Gastrocnemius medialis (tissue), 4 donors: ENCODE measurements at regions not wholly inside any gene's neighbourhood (a gene's known extent, or its start where the extent isn't known, plus 50 kb on each side); places are given as distances from the start of the nearest gene placed in this dataset.

Source experiments
- POLR2A ChIP-seq, 2 donors: fragments of 450-650 bp; IDR thresholded peaks; one replicate each; pipeline ENCODE4 v1.6.1; 2017; ENCODE audit warnings: antibody characterized with exemption in 2 of 2, mild to moderate bottlenecking in 2 of 2, moderate library complexity in 2 of 2
- TF ChIP-seq, protein P1 (sequence below), 5 experiments: fragments of 450-650 bp in 3 of 5; fragments of 200-600 bp in 2 of 5; sonication (generic) in 2 of 5; IDR thresholded peaks in 4 of 5; conservative IDR thresholded peaks in 1 of 5; 1 replicate in 4 of 5; 2 replicates in 1 of 5; pipeline ENCODE4 v1.5.1; 2016 to 2019; ENCODE audit warnings: antibody characterized with exemption in 5 of 5, mild to moderate bottlenecking in 3 of 5, moderate library complexity in 3 of 5

DNA sequence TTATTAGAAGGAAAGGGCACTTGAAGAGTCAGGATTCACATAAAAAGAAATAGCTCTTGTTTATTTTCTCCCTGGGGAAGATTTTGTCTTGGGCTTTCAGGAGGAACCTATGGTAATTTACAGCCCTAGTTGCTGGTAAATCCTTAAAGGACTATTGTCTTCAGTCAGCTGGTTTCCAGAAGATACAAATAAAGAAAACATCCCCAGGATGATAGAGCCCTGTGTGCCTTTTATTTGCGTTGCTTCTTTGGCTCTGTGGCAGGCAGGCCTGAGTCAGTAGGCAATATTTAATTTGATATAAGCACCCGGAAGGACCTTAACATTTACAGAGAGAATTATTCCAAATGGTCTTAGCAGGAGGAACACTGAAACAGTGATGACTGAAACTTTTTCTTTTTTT, 131.0 kb upstream of the SLC34A2 start:
- TF ChIP-seq, protein P1, sequence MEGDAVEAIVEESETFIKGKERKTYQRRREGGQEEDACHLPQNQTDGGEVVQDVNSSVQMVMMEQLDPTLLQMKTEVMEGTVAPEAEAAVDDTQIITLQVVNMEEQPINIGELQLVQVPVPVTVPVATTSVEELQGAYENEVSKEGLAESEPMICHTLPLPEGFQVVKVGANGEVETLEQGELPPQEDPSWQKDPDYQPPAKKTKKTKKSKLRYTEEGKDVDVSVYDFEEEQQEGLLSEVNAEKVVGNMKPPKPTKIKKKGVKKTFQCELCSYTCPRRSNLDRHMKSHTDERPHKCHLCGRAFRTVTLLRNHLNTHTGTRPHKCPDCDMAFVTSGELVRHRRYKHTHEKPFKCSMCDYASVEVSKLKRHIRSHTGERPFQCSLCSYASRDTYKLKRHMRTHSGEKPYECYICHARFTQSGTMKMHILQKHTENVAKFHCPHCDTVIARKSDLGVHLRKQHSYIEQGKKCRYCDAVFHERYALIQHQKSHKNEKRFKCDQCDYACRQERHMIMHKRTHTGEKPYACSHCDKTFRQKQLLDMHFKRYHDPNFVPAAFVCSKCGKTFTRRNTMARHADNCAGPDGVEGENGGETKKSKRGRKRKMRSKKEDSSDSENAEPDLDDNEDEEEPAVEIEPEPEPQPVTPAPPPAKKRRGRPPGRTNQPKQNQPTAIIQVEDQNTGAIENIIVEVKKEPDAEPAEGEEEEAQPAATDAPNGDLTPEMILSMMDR (IDR thresholded peaks at IDR 0.05 in 4 of 5, conservative IDR thresholded peaks at IDR 0.05 in 1 of 5): no peak
- no peak for TF ChIP-seq POLR2A (IDR thresholded peaks at IDR 0.05)
